ENCODE measurements at regions not wholly inside any gene's neighbourhood (a gene's known extent, or its start where the extent isn't known, plus 50 kb on each side); places are given as distances from the start of the nearest gene placed in this dataset.

DNA sequence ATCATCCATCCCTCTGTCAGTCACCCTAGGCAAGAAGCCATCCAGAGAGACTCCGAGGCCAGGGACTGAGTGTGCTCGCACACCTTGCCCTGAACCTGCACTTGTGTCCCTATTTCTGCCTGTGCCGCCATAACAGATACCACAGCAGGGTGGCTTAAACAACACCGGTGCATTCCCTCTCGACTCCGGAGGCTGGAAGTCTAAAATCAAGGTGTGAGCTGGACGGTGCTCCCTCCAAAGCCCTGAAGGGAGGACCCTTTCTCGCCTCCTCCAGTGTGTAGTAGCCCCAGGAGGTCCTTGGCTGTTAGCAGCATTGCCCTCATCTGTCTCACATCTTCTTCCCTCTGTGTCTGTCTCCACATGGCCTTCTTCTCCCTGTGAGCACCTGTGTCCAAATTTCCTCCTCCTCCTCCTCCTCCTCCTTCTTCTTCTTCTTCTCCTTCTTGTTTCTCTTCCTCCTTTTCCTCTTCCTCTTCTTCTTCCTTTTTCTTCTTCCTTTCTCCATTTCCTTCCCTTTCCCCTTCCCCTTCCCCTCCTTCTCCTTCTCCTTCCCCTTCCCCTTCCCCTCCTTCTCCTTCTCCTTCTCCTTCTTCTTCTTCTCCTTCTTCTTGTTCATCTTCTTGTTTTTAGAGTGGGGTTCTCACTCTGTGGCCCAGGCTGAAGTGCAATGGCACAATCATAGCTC is 98.1 kb upstream of the ENPP6 start:
- DNase-seq (ENCODE audit: low read depth in 2 of 2): no peak
- no peak overlapping the region for H3K4me3 ChIP-seq (replicated peaks in 1 of 2; ENCODE audit: low read depth in 2 of 2, low read length in 2 of 2)
- TF ChIP-seq, protein P1, sequence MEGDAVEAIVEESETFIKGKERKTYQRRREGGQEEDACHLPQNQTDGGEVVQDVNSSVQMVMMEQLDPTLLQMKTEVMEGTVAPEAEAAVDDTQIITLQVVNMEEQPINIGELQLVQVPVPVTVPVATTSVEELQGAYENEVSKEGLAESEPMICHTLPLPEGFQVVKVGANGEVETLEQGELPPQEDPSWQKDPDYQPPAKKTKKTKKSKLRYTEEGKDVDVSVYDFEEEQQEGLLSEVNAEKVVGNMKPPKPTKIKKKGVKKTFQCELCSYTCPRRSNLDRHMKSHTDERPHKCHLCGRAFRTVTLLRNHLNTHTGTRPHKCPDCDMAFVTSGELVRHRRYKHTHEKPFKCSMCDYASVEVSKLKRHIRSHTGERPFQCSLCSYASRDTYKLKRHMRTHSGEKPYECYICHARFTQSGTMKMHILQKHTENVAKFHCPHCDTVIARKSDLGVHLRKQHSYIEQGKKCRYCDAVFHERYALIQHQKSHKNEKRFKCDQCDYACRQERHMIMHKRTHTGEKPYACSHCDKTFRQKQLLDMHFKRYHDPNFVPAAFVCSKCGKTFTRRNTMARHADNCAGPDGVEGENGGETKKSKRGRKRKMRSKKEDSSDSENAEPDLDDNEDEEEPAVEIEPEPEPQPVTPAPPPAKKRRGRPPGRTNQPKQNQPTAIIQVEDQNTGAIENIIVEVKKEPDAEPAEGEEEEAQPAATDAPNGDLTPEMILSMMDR (IDR thresholded peaks at IDR 0.05; ENCODE audit: low read depth, low read length): no peak

DNA sequence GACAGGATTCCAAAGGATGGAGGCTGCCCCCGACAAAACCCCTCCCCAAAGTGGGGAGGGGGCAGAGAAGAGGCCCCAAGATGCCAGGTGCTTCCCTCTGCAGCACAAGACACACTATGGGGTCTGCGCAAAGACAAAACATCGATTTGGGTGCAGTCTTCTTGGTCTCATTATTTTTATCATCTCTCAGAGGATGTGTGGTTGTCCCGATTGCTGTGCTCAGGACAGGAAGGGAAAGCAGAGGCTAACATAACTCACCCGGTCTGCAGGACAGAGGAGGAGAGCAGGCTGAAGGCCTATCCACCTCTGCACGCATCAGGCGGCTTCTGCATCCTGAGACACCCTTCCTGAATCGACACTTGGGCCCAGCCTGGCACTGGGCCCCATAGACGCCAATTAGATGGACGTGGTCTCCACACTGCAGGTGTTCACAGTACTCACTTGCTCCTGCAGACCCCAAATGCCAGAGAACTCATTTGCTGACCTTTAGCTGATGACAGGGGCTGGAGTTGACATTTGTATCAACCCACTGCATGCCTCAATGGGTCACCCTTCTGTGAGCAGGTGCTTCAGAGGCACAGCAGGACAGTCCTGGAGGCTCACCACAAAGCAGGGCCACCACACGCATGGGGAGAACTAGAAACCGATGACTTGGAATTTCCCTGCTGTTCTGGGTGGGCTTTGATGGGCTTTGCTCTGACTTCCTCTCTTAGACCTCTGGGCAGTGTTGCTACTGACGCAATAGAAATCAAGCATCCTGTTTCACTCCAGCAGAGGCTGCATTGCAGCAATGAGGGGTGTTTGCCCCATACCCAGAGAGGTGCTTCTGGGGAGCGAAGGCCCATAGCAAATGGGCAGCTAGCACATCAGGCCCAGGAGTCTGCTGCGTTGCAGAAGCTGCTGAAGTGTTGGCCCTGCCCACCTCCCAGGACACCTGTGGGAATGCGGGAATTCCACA is 96.3 kb upstream of the ENPP6 start:
- TF ChIP-seq, protein P1 (IDR thresholded peaks at IDR 0.05; ENCODE audit: low read depth, low read length): no peak
- H3K4me3 ChIP-seq (replicated peaks in 1 of 2; ENCODE audit: low read depth in 2 of 2, low read length in 2 of 2): no peak overlapping the region
- no peak for DNase-seq (ENCODE audit: low read depth in 2 of 2)

DNA sequence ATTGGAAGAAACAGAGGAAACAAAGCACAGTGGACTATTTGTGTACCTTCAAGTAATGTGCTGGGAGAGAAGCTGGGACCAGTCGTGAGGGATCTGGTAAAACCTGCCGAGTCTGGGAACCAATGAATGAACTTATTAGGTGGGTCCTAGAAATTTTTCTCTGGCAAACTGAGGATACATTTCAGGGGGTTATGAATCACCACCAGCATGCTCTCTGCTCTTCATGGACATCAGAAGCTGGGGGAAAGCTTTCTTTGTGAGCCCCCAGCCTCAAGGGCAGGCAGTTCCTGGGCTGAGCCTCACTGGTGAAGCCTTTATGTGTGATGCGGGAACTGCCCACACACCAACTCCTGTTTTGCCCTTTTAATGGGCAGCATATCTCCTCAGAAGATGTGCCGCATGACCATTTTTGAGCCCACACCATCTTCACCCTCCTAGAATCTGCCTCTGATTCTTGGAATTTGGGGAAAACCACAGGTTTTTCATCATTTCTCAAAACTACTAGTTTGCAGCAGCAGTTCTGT is 95.4 kb upstream of the ENPP6 start:
- H3K4me3 ChIP-seq (replicated peaks in 1 of 2; ENCODE audit: low read depth in 2 of 2, low read length in 2 of 2): no peak overlapping the region
- DNase-seq (ENCODE audit: low read depth in 2 of 2): no peak
- TF ChIP-seq, protein P1 (IDR thresholded peaks at IDR 0.05; ENCODE audit: low read depth, low read length): no peak

DNA sequence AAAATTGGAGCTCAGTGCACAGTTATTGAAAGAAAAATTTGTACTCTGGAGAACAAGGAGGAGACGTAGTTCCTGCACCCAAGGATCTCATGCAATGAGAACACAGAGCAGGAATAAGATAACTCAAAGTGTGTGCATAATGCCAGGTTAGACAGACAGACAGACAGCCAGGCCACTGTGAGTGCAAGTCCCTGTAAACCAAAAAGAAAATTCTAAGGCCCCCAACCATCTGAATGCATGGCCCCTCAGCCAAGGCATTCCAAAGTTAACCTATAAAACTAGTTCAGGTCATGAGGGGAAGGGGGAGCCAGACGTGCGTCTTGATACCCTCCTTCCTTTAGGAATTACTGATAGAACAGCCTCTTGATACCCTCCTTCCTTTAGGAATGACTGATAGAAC is 94.5 kb upstream of the ENPP6 start:
- no peak overlapping the region for H3K4me3 ChIP-seq (replicated peaks in 1 of 2; ENCODE audit: low read depth in 2 of 2, low read length in 2 of 2)
- DNase-seq (ENCODE audit: low read depth in 2 of 2): no peak
- TF ChIP-seq, protein P1 (IDR thresholded peaks at IDR 0.05; ENCODE audit: low read depth, low read length): no peak

DNA sequence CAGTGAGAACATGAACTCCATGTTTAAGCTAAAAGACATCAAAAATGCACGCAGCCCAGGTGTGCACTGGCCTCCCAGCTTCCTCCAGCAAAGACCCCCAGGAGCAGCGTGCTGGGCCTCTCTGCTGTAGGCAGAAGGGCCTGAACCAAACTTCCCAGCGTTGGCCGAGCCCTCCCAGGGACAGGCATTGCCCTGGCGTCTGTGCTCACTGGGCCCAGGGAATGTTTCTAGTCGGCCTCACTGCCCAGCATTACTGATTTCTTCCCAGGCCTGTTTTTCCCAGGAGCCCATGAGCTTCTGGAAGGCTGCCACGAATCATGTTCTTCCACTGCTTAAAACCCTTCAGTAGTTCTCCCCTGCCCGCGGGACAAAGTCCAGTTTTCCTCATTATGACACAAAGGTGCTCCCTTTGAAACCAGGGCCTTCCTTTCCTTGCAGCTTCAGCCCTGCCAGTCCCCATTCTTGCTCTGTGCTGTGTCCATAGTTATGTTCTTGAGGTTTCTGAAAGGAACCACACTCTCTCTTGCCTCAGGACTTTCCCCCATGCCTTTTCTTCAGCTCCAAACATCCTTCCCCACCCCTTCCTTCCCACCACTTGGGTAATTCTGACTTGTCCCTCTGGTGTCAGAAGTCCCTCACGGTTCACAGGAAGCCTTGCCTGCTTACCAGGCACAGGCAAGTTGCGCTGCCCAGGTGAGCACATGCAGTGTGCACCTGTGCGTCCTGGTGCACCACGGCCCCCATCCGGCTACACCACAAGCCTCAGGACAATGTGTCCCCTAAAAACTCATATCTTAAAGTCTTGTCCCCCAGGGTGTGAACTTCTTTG is 93.4 kb upstream of the ENPP6 start:
- no peak overlapping the region for H3K4me3 ChIP-seq (replicated peaks in 1 of 2; ENCODE audit: low read depth in 2 of 2, low read length in 2 of 2)
- DNase-seq (ENCODE audit: low read depth in 2 of 2): peak in 1 of 2 donors; percentile 43
- TF ChIP-seq, protein P1 (IDR thresholded peaks at IDR 0.05; ENCODE audit: low read depth, low read length): no peak

DNA sequence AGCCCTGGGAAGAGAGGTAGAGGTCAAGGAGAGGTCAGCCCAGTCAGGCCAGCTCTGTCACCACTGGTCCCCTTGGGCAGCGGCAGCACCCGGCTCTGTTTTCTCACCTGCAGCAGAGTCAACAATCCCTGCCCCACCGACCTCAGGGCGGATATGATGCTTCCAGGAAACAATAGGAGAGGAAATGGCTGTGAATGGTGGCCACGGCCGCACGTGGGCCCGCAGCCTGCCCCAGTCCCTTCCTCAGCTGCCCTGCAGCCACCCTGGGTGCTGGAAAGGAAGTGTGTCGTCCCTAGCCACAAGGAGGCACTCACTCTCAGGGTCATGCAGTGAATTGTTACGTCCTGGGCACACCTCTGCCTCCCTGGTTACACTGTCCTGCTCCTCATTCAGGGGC is 92.5 kb upstream of the ENPP6 start:
- H3K4me3 ChIP-seq (replicated peaks in 1 of 2; ENCODE audit: low read depth in 2 of 2, low read length in 2 of 2): no peak overlapping the region
- DNase-seq (ENCODE audit: low read depth in 2 of 2): peak in 1 of 2 donors; percentile 19
- TF ChIP-seq, protein P1 (IDR thresholded peaks at IDR 0.05; ENCODE audit: low read depth, low read length): peak; percentile 26

All from cardiac fibroblast (primary cell).